Kidney (tissue), 13 donors: ENCODE measurements at regions not wholly inside any gene's neighbourhood (a gene's known extent, or its start where the extent isn't known, plus 50 kb on each side); places are given as distances from the start of the nearest gene placed in this dataset.

Source experiments
- DNase-seq, 5 donors: peaks; one replicate each; pipeline ENCODE4 v3.0.0-alpha.2; 2013 to 2020
- FAIRE-seq: peaks from 2 replicates; lab custom pipeline; 2012; peaks lifted over from hg19 to GRCh38; lab: Jason Lieb, UNC
- H3K27ac ChIP-seq, 2 donors: one replicate each; pipeline ENCODE4 v1.7.0; 2013; ENCODE audit warnings: low read depth in 2 of 2, low read length in 2 of 2, inconsistent platforms in 1 of 2
- H3K27me3 ChIP-seq: one replicate; pipeline ENCODE4 v1.7.1; 2013; ENCODE audit warnings: low read length, inconsistent platforms; ENCODE audit not compliant: control insufficient read depth, insufficient read depth
- H3K36me3 ChIP-seq, 3 donors: one replicate each; pipeline versions ENCODE4 v1.7.0 to v1.7.1; 2013; ENCODE audit warnings: low read length in 3 of 3, control low read depth in 1 of 3, inconsistent platforms in 1 of 3; ENCODE audit not compliant: insufficient read depth in 3 of 3, control insufficient read depth in 2 of 3
- H3K4me1 ChIP-seq, 3 donors: one replicate each; pipeline versions ENCODE4 v1.7.0 to v1.7.1; 2013; ENCODE audit warnings: low read length in 3 of 3, inconsistent platforms in 1 of 3, low read depth in 1 of 3; ENCODE audit not compliant: control insufficient read depth in 2 of 3, insufficient read depth in 2 of 3
- H3K4me3 ChIP-seq, 3 donors: one replicate each; pipeline versions ENCODE4 v1.7.0 to v1.8.1; 2013; ENCODE audit warnings: low read length in 3 of 3, control low read depth in 1 of 3, inconsistent platforms in 1 of 3
- H3K9ac ChIP-seq, 3 donors: one replicate each; pipeline versions ENCODE4 v1.7.0 to v1.7.1; 2013; ENCODE audit warnings: low read length in 3 of 3, control low read depth in 1 of 3, inconsistent platforms in 1 of 3
- H3K9me3 ChIP-seq, 3 donors: one replicate each; pipeline versions ENCODE4 v1.7.0 to v1.7.1; 2013; ENCODE audit warnings: low read length in 3 of 3, control low read depth in 1 of 3, inconsistent platforms in 1 of 3; ENCODE audit not compliant: control insufficient read depth in 2 of 3, insufficient read depth in 1 of 3
- intact Hi-C: fragments of 100-400 bp; cut with DNase I; formaldehyde crosslinking; loops from one replicate; pipeline ENCODE4 v1.11.1; 2022
- TF ChIP-seq, protein P1 (sequence below): IDR thresholded peaks from 3 replicates; pipeline ENCODE4 v1.5.1; 2012; ENCODE audit warnings: mild to moderate bottlenecking, moderate library complexity, borderline replicate concordance; ENCODE audit not compliant: insufficient read depth; ENCODE audit errors: extremely low read depth
- donor health status: control.
- donor health status: control.
- donor health status: control.
- donor health status: control.
- donor health status: control.
- donor health status: DM: yes; HTN: yes; CAD: no.
- donor health status: Normal renal cell carcinoma (clear cell type).

DNA sequence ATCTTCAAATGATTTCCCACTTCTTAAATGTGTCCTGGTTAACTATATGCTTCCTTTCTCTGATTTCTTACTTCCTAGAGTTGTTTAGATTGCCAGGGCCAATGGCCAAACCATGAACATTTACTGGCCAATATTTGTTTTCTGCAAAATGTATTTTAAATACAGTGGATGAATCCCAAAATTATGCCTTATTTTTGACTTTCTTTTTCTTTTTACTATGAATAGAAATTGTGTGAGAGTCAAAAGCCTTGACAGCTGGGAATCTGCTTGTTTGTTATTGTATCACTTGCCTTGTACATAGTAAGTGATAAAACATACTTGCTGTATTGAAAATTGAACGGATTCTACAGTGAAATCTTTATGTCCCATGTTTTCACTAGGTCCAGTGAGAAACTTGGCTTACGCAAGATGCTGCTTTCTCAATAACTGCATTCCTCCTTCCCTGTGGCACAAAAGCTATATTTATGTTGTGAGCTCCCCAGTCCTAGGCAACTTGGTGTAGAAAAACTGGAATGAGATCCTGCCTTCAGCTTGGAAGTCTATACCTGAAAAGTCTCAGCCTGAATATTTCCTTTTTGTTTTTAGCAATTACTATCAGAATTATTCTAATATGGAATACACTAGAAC, 295.2 kb downstream of the EPHA7 start:
- TF ChIP-seq, protein P1, sequence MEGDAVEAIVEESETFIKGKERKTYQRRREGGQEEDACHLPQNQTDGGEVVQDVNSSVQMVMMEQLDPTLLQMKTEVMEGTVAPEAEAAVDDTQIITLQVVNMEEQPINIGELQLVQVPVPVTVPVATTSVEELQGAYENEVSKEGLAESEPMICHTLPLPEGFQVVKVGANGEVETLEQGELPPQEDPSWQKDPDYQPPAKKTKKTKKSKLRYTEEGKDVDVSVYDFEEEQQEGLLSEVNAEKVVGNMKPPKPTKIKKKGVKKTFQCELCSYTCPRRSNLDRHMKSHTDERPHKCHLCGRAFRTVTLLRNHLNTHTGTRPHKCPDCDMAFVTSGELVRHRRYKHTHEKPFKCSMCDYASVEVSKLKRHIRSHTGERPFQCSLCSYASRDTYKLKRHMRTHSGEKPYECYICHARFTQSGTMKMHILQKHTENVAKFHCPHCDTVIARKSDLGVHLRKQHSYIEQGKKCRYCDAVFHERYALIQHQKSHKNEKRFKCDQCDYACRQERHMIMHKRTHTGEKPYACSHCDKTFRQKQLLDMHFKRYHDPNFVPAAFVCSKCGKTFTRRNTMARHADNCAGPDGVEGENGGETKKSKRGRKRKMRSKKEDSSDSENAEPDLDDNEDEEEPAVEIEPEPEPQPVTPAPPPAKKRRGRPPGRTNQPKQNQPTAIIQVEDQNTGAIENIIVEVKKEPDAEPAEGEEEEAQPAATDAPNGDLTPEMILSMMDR: no peak
- Histone ChIP-seq H3K4me3 (no peak overlapping the region), H3K4me1 (no peaks in the 10 kb centered on the region), H3K9ac (no peak overlapping the region), H3K27ac (no peak overlapping the region), H3K36me3 (no peaks in the 10 kb centered on the region), H3K9me3 (no peaks in the 10 kb centered on the region), H3K27me3 (no peaks in the 10 kb centered on the region)
- intact Hi-C loops: no loop called here
- FAIRE-seq: no peak
- no peak for DNase-seq

DNA sequence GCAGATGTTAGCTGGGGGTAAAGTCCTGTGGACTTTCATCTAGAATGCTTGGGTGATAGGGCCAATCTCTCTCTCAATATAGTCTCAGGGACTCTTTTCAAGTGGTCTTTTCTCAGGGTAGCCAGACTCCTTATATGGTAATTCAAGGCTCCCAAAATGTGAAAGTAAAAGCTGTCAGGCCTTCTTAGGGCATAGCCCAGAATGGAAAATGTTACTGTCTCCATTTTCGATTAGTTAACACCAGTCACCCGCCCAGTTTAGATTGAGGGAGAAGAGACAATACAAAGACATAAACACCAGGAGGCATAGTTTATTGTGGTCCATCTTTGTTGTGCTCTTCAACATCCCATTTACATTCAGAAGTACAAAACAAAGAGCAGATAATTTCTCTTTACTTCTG, 295.8 kb downstream of the EPHA7 start:
- H3K4me1 ChIP-seq: no peaks in the 10 kb centered on the region
- DNase-seq (no peak), FAIRE-seq (no peak)
- no peaks in the 10 kb centered on the region for H3K9me3 ChIP-seq
- no peak overlapping the region for H3K9ac ChIP-seq
- no peaks in the 10 kb centered on the region for H3K36me3 ChIP-seq
- no peaks in the 10 kb centered on the region for H3K27me3 ChIP-seq
- no peak overlapping the region for H3K27ac ChIP-seq
- TF ChIP-seq, protein P1: no peak
- no peak overlapping the region for H3K4me3 ChIP-seq
- intact Hi-C loops: no loop called here

DNA sequence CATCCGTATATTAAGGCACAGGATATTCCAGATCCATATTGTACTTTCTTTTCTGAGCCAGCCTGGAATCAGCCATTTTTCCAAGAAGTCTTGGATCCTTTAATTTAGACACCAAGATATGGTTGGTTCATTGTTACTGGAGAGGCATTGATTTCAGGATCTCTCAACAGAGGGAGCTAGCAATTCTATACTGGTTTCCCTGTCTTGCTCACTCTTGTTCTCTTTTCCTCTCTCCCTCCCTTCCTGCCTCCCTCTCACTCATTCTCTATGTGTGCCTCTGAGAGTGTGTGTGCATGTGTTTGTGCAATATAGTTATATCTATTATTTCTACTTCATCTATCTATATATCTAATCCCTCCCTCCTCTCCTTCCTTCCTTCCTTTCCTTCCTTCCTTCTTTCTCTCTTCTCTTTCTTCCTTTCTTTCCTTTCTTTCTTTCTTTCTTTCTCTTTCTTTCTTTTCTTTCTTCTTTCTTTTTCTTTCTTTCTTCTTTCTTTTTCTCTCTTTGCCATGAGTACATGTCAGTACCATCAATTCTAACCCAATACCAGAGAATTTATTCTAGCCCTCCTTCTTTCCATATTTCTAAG, 299.1 kb downstream of the EPHA7 start:
- H3K9ac ChIP-seq: no peak overlapping the region
- no peak for DNase-seq
- FAIRE-seq: no peak
- H3K4me1 ChIP-seq: no peaks in the 10 kb centered on the region
- no peak overlapping the region for H3K4me3 ChIP-seq
- intact Hi-C loops: no loop called here
- no peaks in the 10 kb centered on the region for H3K9me3 ChIP-seq
- TF ChIP-seq, protein P1: no peak
- no peaks in the 10 kb centered on the region for H3K36me3 ChIP-seq
- no peak overlapping the region for H3K27ac ChIP-seq
- H3K27me3 ChIP-seq: no peaks in the 10 kb centered on the region
